SU-DHL-6 (cell line): ENCODE measurements at regions not wholly inside any gene's neighbourhood (a gene's known extent, or its start where the extent isn't known, plus 50 kb on each side); places are given as distances from the start of the nearest gene placed in this dataset.

Experiments
- H2AFZ ChIP-seq: fragments of 200-600 bp; sonication (generic); 2 replicates; pipeline ENCODE4 v1.6.1; 2014; ENCODE audit warnings: low read depth, mild to moderate bottlenecking, moderate library complexity, mixed read lengths, antibody characterized with exemption, low read length; ENCODE audit not compliant: severe bottlenecking
- H3F3A ChIP-seq: fragments of 200-600 bp; shearing (Covaris generic); 2 replicates; pipeline ENCODE4 v1.6.0; 2016; ENCODE audit warnings: antibody characterized with exemption, mild to moderate bottlenecking; ENCODE audit not compliant: insufficient read depth
- H3K27ac ChIP-seq: fragments of 200-600 bp; sonication (generic); 2 replicates; pipeline ENCODE4 v1.5.1; 2016; ENCODE audit warnings: low read depth, mild to moderate bottlenecking, low read length, moderate library complexity, mixed read lengths
- H3K27me3 ChIP-seq: fragments of 200-600 bp; sonication (generic), shearing (Covaris generic); 2 replicates; pipeline ENCODE4 v1.6.0; 2014; ENCODE audit warnings: mild to moderate bottlenecking, low read length
- H3K36me3 ChIP-seq: fragments of 200-600 bp; sonication (generic); 2 replicates; pipeline ENCODE4 v1.6.1; 2014; ENCODE audit warnings: mild to moderate bottlenecking, low read length, mixed read lengths
- H3K4me2 ChIP-seq: fragments of 300-600, 200-600 bp; shearing (Covaris generic), sonication (generic); 2 replicates; pipeline ENCODE4 v1.6.0; 2014; ENCODE audit warnings: low read length, low read depth, mild to moderate bottlenecking; ENCODE audit not compliant: poor library complexity, severe bottlenecking
- H3K4me3 ChIP-seq: fragments of 200-600 bp; sonication (generic); 2 replicates; pipeline ENCODE4 v1.5.1; 2014; ENCODE audit warnings: antibody characterized with exemption, low read length, mild to moderate bottlenecking, mixed read lengths; ENCODE audit not compliant: insufficient read depth, poor library complexity, severe bottlenecking
- H3K79me2 ChIP-seq: fragments of 200-600 bp; sonication (generic); 2 replicates; pipeline ENCODE4 v1.6.1; 2014; ENCODE audit warnings: mild to moderate bottlenecking, low read length, moderate library complexity; ENCODE audit not compliant: insufficient read depth
- H3K9ac ChIP-seq: fragments of 200-600 bp; sonication (generic); 2 replicates; pipeline ENCODE4 v1.7.0; 2014; ENCODE audit warnings: mild to moderate bottlenecking, low read length
- H3K9me2 ChIP-seq: fragments of 200-600 bp; sonication (generic); replicated peaks from 2 replicates; pipeline ENCODE4 v1.6.1; 2014; ENCODE audit warnings: low read length; ENCODE audit not compliant: insufficient read depth
- H3K9me3 ChIP-seq: fragments of 200-600 bp; sonication (generic); 2 replicates; pipeline ENCODE4 v1.6.1; 2014; ENCODE audit warnings: low read length, mixed read lengths; ENCODE audit not compliant: insufficient read depth
- H4K20me1 ChIP-seq: fragments of 200-600 bp; sonication (generic); 2 replicates; pipeline ENCODE4 v1.6.1; 2014; ENCODE audit warnings: low read depth, mild to moderate bottlenecking, antibody characterized with exemption, low read length, moderate library complexity, mixed read lengths
- CTCF ChIP-seq: fragments of 200-600 bp; sonication (generic); IDR thresholded peaks from one replicate; pipeline ENCODE4 v1.5.1; 2017; ENCODE audit warnings: antibody characterized with exemption, mild to moderate bottlenecking, low read length, moderate library complexity; ENCODE audit not compliant: insufficient read depth, poor library complexity, severe bottlenecking
- EZH2phosphoT487 ChIP-seq: fragments of 200-600 bp; sonication (generic), shearing (Covaris generic); conservative IDR thresholded peaks from 2 replicates; pipeline ENCODE4 v1.6.1; 2018; ENCODE audit warnings: mild to moderate bottlenecking, antibody characterized with exemption, low read length, moderate library complexity, mixed read lengths

DNA sequence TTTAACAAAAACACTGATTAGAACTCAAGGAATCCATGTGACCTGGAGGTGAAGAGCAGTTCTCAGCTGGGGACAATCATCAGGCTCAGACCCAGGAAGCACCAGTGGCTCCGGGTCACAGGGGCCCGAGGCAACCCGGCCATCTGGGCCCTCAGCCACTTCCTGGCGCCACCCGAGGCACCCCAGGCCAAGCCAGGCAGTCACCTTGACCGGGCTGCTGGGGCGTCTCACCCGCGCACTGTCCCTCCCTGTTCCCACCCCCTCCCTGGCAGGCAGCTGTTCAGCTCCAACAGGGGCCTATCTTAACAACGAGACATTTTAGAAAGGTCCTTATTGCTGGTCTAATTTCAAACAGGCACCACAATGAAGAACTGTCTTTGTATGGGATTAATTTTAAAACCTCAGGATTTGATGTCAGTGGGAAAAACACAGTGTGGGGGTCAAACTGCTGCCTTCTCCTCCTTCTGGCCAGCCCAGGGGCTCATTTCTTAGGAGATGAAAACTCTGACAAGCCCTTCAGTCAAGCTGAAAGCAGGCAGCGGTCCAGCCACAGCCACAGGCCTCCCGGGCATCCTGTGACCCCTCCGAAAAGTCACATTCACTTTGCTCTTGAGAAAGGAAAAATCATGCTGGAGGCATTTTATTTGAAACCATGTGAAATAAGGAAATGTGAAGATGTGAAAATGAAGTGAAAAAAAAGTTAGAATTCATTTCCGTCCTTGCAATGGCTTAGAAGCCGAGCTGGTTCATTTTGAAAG lies 83.3 kb downstream of the KCTD15 start:
- Histone ChIP-seq H4K20me1 (no peaks in the 10 kb centered on the region), H3K27ac (no peak overlapping the region), H3K4me2 (no peak overlapping the region), H3K79me2 (no peaks in the 10 kb centered on the region), H3K36me3 (no peaks in the 10 kb centered on the region), H3F3A (no peaks in the 10 kb centered on the region), H3K27me3 (no peaks in the 10 kb centered on the region), H3K9ac (no peak overlapping the region), H3K4me3 (no peak overlapping the region), H3K9me3 (no peaks in the 10 kb centered on the region), H3K9me2 (no peaks in the 10 kb centered on the region), H2AFZ (no peak overlapping the region)
- TF ChIP-seq EZH2phosphoT487, result no peak
- no peak for TF ChIP-seq CTCF

DNA sequence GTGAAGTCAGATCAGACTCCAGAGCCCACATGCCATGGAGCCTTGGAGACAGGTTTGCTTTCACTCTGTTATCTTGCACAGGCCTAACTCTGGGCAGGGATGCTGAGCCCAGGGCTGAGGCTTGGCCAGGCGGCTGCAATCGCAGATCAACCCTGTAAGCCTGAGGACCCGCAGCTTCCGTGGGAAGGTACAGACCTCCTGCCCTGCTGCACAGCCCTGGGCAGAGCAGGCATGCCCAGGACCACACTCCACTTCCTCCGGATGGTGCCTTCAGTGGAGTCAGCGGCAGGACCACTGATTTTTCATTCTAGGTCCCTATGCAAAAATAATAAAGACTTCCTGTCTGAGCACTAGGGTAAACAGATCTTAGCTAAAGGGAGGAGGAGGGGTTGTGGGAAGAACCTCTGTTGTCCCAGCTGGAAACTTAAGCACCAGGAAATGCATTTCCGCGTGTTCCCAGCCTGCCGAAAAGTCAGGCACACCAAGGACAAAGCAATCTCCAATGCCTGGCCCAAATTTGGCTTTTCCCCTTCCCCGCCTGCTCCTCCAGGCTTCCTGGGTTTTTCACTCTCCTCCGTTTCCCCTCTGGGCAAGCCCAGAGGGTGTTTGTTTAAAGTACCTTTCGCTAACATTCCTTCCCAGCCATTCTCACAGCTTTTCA lies 87.3 kb downstream of the KCTD15 start:
- Histone ChIP-seq H3K4me2 (no peak overlapping the region), H3K4me3 (no peak overlapping the region), H3K9ac (no peak overlapping the region), H4K20me1 (no peaks in the 10 kb centered on the region), H3K27me3 (no peaks in the 10 kb centered on the region), H3K79me2 (no peaks in the 10 kb centered on the region), H3K9me2 (no peaks in the 10 kb centered on the region), H3F3A (no peaks in the 10 kb centered on the region), H2AFZ (no peak overlapping the region), H3K36me3 (no peaks in the 10 kb centered on the region), H3K27ac (no peak overlapping the region), H3K9me3 (no peaks in the 10 kb centered on the region)
- TF ChIP-seq EZH2phosphoT487 (no peak), CTCF (no peak)

GRCh38 chr19:33885236-33885635 lies 88.6 kb downstream of the KCTD15 start:
- no peaks in the 10 kb centered on the region for H3K9me2 ChIP-seq
- H3K9ac ChIP-seq, result no peak overlapping the region
- no peak overlapping the region for H2AFZ ChIP-seq
- H3K27ac ChIP-seq, result no peak overlapping the region
- no peak overlapping the region for H3K4me2 ChIP-seq
- TF ChIP-seq CTCF, result no peak
- no peak for TF ChIP-seq EZH2phosphoT487
- no peaks in the 10 kb centered on the region for H3K79me2 ChIP-seq
- H4K20me1 ChIP-seq, result no peaks in the 10 kb centered on the region
- H3F3A ChIP-seq, result no peaks in the 10 kb centered on the region
- H3K4me3 ChIP-seq, result no peak overlapping the region
- no peaks in the 10 kb centered on the region for H3K36me3 ChIP-seq
- no peaks in the 10 kb centered on the region for H3K9me3 ChIP-seq
- no peaks in the 10 kb centered on the region for H3K27me3 ChIP-seq
